ENCODE measurements at regions not wholly inside any gene's neighbourhood (a gene's known extent, or its start where the extent isn't known, plus 50 kb on each side); places are given as distances from the start of the nearest gene placed in this dataset.

DNA sequence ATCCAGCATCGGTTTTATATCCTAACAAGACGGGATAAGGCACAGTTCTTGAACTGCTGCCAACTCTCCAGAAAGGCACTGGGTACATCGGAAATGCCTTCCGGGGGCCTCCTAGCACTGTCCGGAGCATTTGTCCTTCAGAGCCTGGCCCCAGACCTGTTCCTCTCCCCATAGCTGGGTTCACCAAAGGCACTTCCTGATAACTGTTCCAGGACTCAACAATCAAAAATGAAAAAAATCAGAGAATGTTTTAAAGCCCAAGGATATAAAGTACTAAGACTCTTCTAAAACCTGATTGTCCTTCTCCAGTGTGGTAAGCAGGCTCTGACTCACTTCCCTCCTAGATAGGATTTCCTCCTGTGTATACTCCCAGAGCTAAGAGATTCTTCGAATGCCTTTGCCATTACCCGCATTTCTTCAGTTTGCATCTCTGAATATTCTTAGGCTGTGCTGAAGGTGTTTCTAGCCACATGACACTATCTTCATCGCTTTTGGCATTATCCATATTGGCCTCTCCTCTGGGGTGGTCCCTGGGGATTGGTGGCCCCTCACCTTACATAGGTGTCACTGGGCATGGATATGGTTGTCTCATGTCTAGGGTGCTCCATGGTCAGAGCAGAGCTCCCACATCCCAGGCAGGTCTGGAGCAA is 112.9 kb downstream of the ZBTB18 start:
- Histone ChIP-seq H3K36me3 (no peaks in the 10 kb centered on the region), H3K27me3 (no peaks in the 10 kb centered on the region), H3K4me3 (no peak overlapping the region), H3K27ac (peak overlapping the region; percentile 3), H3K9me3 (ENCODE audit: low read depth) (no peaks in the 10 kb centered on the region), H3K4me1 (ENCODE audit: low read depth) (no peaks in the 10 kb centered on the region)
- peak; percentile 34 to 97 for DNase-seq (ENCODE audit: low read depth in 1 of 2, low spot score in 1 of 2)
- TF ChIP-seq, protein P1, sequence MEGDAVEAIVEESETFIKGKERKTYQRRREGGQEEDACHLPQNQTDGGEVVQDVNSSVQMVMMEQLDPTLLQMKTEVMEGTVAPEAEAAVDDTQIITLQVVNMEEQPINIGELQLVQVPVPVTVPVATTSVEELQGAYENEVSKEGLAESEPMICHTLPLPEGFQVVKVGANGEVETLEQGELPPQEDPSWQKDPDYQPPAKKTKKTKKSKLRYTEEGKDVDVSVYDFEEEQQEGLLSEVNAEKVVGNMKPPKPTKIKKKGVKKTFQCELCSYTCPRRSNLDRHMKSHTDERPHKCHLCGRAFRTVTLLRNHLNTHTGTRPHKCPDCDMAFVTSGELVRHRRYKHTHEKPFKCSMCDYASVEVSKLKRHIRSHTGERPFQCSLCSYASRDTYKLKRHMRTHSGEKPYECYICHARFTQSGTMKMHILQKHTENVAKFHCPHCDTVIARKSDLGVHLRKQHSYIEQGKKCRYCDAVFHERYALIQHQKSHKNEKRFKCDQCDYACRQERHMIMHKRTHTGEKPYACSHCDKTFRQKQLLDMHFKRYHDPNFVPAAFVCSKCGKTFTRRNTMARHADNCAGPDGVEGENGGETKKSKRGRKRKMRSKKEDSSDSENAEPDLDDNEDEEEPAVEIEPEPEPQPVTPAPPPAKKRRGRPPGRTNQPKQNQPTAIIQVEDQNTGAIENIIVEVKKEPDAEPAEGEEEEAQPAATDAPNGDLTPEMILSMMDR (IDR thresholded peaks at IDR 0.05; ENCODE audit: low read depth, low read length): no peak

DNA sequence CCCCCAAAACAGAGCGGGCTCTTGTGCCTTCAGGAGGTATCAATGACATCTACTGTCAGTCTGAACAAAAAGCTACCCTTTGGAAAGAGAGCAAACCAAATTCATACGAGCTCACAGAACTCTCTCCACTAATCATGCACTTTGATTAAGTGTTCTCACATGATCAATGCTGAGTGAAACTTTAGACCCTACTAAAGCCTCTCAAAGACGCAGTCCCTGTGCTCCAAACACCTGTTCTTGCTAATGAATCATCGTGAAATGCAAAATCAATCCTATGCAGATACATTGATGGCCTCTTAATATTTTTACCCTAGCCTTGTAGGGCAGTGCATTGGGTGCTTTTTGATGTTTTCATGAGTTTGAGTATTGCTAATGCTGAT is 113.4 kb downstream of the ZBTB18 start:
- DNase-seq (ENCODE audit: low read depth in 1 of 2, low spot score in 1 of 2): no peak
- Histone ChIP-seq H3K4me1 (ENCODE audit: low read depth) (no peaks in the 10 kb centered on the region), H3K27me3 (no peaks in the 10 kb centered on the region), H3K27ac (no peak overlapping the region), H3K4me3 (no peak overlapping the region), H3K36me3 (no peaks in the 10 kb centered on the region), H3K9me3 (ENCODE audit: low read depth) (no peaks in the 10 kb centered on the region)
- TF ChIP-seq, protein P1 (IDR thresholded peaks at IDR 0.05; ENCODE audit: low read depth, low read length): no peak

DNA sequence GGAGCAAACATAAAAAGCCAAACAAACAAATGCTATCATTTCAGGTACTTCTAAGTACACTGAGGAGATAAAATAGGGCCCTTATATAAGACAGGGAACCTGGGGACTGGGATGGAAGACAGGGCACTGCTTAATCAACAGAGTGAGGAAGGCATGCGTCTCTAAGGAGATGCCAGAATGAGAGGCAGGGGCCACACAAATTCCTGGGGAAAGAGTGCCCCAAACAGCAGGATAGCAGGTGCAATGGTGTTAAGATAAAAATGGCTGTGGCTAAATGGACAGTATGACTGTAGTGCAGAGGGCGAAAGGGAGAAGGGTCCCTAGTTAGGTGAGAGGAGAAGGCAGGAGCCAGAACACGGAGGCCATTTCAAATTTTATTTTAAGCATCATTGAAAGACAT is 113.9 kb downstream of the ZBTB18 start:
- no peaks in the 10 kb centered on the region for H3K4me1 ChIP-seq (ENCODE audit: low read depth)
- DNase-seq (ENCODE audit: low read depth in 1 of 2, low spot score in 1 of 2): no peak
- TF ChIP-seq, protein P1 (IDR thresholded peaks at IDR 0.05; ENCODE audit: low read depth, low read length): no peak
- H3K36me3 ChIP-seq: no peaks in the 10 kb centered on the region
- no peak overlapping the region for H3K27ac ChIP-seq
- H3K9me3 ChIP-seq (ENCODE audit: low read depth): no peaks in the 10 kb centered on the region
- H3K4me3 ChIP-seq: no peak overlapping the region
- no peaks in the 10 kb centered on the region for H3K27me3 ChIP-seq

DNA sequence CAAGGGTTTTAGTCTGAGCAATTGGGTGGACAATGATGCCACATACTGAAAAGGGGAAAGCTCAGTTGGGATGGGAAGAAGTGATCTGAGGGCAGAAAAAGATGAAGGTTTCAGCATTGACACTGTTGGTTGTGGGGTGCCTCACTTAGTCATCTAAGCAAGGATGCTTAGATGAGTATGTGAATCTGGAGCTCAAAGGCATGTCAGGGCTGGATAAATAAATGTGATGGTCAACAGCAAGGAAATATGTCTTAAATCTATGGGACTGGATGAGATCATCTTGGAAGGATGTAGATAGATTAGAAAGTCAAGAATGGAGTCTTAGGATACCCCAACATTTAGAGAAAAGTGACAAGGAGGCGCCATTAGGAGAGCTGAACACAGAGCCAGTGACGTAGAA is 114.6 kb downstream of the ZBTB18 start:
- TF ChIP-seq, protein P1 (IDR thresholded peaks at IDR 0.05; ENCODE audit: low read depth, low read length): no peak
- Histone ChIP-seq H3K9me3 (ENCODE audit: low read depth) (no peaks in the 10 kb centered on the region), H3K36me3 (no peaks in the 10 kb centered on the region), H3K4me3 (no peak overlapping the region), H3K27me3 (no peaks in the 10 kb centered on the region), H3K27ac (no peak overlapping the region), H3K4me1 (ENCODE audit: low read depth) (no peaks in the 10 kb centered on the region)
- DNase-seq (ENCODE audit: low read depth in 1 of 2, low spot score in 1 of 2): no peak

DNA sequence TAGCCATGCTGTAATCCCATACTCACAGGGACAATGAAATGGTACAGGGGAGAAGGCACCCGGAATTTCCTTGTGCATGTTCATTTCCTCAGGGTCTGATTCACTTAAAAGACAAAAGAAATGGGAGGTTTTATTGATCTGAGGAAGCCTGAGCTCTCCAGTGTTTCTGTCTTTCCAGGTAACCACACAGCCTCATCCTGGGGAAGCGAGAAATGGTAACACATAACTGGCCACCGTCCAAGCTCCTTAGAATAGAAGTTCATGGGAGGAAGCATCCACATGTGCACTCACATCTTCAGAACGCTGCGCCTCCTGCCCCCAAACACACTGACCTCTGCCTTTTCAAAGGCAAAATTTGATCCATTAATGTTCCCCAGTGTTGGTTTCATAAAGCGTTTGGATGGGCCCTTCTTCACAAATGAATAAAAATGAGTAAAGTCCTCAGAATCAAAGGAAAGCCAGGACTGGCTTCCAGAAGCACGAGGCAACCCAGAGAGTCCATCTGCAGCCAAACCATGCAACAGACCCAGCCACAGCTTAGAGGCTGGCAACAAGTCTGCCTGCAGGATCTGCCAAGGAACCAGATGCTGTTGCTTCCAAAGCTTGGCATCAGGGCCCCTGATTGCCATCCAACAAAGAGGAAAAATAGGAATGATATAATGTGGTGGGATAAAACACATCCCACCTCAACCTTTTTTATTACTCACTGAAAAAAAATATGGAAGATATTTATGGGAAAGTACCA is 120.3 kb downstream of the ZBTB18 start:
- Histone ChIP-seq H3K4me3 (no peak overlapping the region), H3K4me1 (ENCODE audit: low read depth) (peaks cover 18% of the 10 kb centered on the region)
- no peak for DNase-seq (ENCODE audit: low read depth in 1 of 2, low spot score in 1 of 2)

More for the DNA sequence above, 120.3 kb downstream of the ZBTB18 start:
- TF ChIP-seq, protein P1 (IDR thresholded peaks at IDR 0.05; ENCODE audit: low read depth, low read length): no peak
- Histone ChIP-seq H3K27ac (no peak overlapping the region), H3K9me3 (ENCODE audit: low read depth) (no peaks in the 10 kb centered on the region), H3K27me3 (peaks cover 6% of the 10 kb centered on the region), H3K36me3 (no peaks in the 10 kb centered on the region)
